ENCODE measurements at regions not wholly inside any gene's neighbourhood (a gene's known extent, or its start where the extent isn't known, plus 50 kb on each side); places are given as distances from the start of the nearest gene placed in this dataset.

- no peaks in the 10 kb centered on the region for H3K27me3 ChIP-seq (ENCODE audit: control insufficient read depth, insufficient read depth, low read length, poor library complexity, severe bottlenecking)
- WGBS, 2 experiments: 89 to 95% methylated on average over 1 of the region's 1 CpG
- no peaks in the 10 kb centered on the region for H3K4me1 ChIP-seq (ENCODE audit: control insufficient read depth, insufficient read depth, low read length)
Observed at GRCh38 chr2:34980689-34981088, 1374.9 kb upstream of the CRIM1 start.

GRCh38 chr2:34979148-34979547 is 1376.4 kb upstream of the CRIM1 start:
- Histone ChIP-seq H3K9me3 (ENCODE audit: control insufficient read depth, low read length) (no peaks in the 10 kb centered on the region), H3K27me3 (ENCODE audit: control insufficient read depth, insufficient read depth, low read length, poor library complexity, severe bottlenecking) (no peaks in the 10 kb centered on the region), H3K27ac (ENCODE audit: insufficient read depth, low read depth, low read length, poor library complexity, severe bottlenecking) (no peak overlapping the region), H3K4me1 (ENCODE audit: control insufficient read depth, insufficient read depth, low read length) (no peaks in the 10 kb centered on the region), H3K4me3 (ENCODE audit: insufficient read depth, low read depth, low read length) (no peak overlapping the region), H3K36me3 (ENCODE audit: control insufficient read depth, insufficient read depth, low read length) (no peaks in the 10 kb centered on the region)
- 95 to 96% methylated on average over 8 of the region's 8 CpGs for WGBS, 2 experiments

More at GRCh38 chr2:34980689-34981088, 1374.9 kb upstream of the CRIM1 start:
- Histone ChIP-seq H3K27ac (ENCODE audit: insufficient read depth, low read depth, low read length, poor library complexity, severe bottlenecking) (no peak overlapping the region), H3K4me3 (ENCODE audit: insufficient read depth, low read depth, low read length) (no peak overlapping the region), H3K36me3 (ENCODE audit: control insufficient read depth, insufficient read depth, low read length) (no peaks in the 10 kb centered on the region), H3K9me3 (ENCODE audit: control insufficient read depth, low read length) (no peaks in the 10 kb centered on the region)

DNA sequence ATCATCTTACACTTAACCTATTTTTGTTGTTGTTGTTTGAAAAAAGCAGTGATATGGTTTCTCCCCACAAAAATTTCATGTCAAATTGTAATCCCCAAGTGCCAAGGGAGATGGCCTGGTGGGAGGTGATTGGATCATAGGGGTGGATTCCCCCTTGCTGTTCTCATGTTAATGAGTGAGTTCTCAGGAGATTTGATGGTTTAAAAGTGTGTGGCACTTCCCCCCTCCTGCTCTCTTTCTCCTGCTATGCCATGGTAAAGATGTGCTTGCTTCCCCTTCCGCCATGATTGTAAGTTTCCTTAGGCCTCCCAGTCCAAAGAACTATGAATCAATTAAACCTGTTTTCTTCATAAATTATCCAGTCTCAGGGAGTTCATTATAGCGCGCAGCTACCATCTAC is 1362.7 kb upstream of the FAM98A start:
- H3K4me3 ChIP-seq (ENCODE audit: insufficient read depth, low read depth, low read length): no peak overlapping the region
- H3K27ac ChIP-seq (ENCODE audit: insufficient read depth, low read depth, low read length, poor library complexity, severe bottlenecking): no peak overlapping the region
- H3K9me3 ChIP-seq (ENCODE audit: control insufficient read depth, low read length): no peaks in the 10 kb centered on the region
- no peaks in the 10 kb centered on the region for H3K27me3 ChIP-seq (ENCODE audit: control insufficient read depth, insufficient read depth, low read length, poor library complexity, severe bottlenecking)
- WGBS, 2 experiments: 95 to 96% methylated on average over 3 of the region's 3 CpGs
- H3K4me1 ChIP-seq (ENCODE audit: control insufficient read depth, insufficient read depth, low read length): no peaks in the 10 kb centered on the region
- H3K36me3 ChIP-seq (ENCODE audit: control insufficient read depth, insufficient read depth, low read length): no peaks in the 10 kb centered on the region

DNA sequence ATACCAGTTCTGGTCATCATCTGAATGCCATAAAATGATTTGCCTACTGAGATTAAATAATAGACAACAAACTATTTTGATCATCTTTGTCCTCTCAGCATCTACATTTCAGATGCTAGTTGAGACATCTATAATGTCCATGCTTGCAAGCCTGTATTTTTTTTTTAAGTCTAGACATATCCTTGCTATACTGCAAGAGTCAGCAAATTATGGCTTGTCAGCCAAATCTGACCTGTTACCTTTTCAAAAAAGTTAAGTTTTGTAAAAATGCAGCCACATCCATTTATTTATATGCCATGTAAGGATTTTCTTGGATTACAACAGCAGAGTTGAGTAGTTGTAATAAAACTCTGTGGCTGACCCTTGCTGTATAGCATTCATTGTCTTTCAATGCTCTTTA is 1355.7 kb upstream of the FAM98A start:
- H3K27ac ChIP-seq (ENCODE audit: insufficient read depth, low read depth, low read length, poor library complexity, severe bottlenecking): no peak overlapping the region
- no peaks in the 10 kb centered on the region for H3K9me3 ChIP-seq (ENCODE audit: control insufficient read depth, low read length)
- no peaks in the 10 kb centered on the region for H3K27me3 ChIP-seq (ENCODE audit: control insufficient read depth, insufficient read depth, low read length, poor library complexity, severe bottlenecking)
- no peaks in the 10 kb centered on the region for H3K36me3 ChIP-seq (ENCODE audit: control insufficient read depth, insufficient read depth, low read length)
- no peaks in the 10 kb centered on the region for H3K4me1 ChIP-seq (ENCODE audit: control insufficient read depth, insufficient read depth, low read length)
- no peak overlapping the region for H3K4me3 ChIP-seq (ENCODE audit: insufficient read depth, low read depth, low read length)

DNA sequence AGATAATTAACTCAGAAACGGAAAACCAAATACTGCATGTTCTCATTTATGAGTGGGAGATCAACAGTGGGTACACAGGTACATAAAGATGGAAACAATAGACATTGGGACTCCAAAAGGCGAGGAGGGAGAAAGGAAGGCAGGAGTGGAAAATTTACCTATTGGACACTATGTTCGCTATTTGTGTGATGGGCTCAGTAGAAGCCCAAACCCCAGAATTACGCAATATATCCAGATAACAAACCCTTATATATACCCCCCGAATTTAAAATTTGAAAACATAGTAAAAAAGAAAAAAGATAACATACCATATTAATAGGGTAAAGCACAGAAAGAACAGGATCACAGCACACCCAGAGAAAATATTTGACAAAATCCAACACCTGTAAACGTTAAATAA is 1351.7 kb upstream of the FAM98A start:
- 75 to 87% methylated on average over 2 to 4 of the region's 6 CpGs for WGBS, 2 experiments
- H3K36me3 ChIP-seq (ENCODE audit: control insufficient read depth, insufficient read depth, low read length): no peaks in the 10 kb centered on the region
- no peaks in the 10 kb centered on the region for H3K9me3 ChIP-seq (ENCODE audit: control insufficient read depth, low read length)
- H3K27me3 ChIP-seq (ENCODE audit: control insufficient read depth, insufficient read depth, low read length, poor library complexity, severe bottlenecking): no peaks in the 10 kb centered on the region
- no peaks in the 10 kb centered on the region for H3K4me1 ChIP-seq (ENCODE audit: control insufficient read depth, insufficient read depth, low read length)
- no peak overlapping the region for H3K27ac ChIP-seq (ENCODE audit: insufficient read depth, low read depth, low read length, poor library complexity, severe bottlenecking)
- no peak overlapping the region for H3K4me3 ChIP-seq (ENCODE audit: insufficient read depth, low read depth, low read length)

GRCh38 chr2:34949316-34949715 is 1350.2 kb upstream of the FAM98A start:
- H3K27ac ChIP-seq (ENCODE audit: insufficient read depth, low read depth, low read length, poor library complexity, severe bottlenecking): no peak overlapping the region
- no peaks in the 10 kb centered on the region for H3K4me1 ChIP-seq (ENCODE audit: control insufficient read depth, insufficient read depth, low read length)
- no peaks in the 10 kb centered on the region for H3K27me3 ChIP-seq (ENCODE audit: control insufficient read depth, insufficient read depth, low read length, poor library complexity, severe bottlenecking)
- H3K36me3 ChIP-seq (ENCODE audit: control insufficient read depth, insufficient read depth, low read length): no peaks in the 10 kb centered on the region
- H3K4me3 ChIP-seq (ENCODE audit: insufficient read depth, low read depth, low read length): no peak overlapping the region
- H3K9me3 ChIP-seq (ENCODE audit: control insufficient read depth, low read length): no peaks in the 10 kb centered on the region
- WGBS, 2 experiments: 60 to 82% methylated on average over 1 of the region's 1 CpG

DNA sequence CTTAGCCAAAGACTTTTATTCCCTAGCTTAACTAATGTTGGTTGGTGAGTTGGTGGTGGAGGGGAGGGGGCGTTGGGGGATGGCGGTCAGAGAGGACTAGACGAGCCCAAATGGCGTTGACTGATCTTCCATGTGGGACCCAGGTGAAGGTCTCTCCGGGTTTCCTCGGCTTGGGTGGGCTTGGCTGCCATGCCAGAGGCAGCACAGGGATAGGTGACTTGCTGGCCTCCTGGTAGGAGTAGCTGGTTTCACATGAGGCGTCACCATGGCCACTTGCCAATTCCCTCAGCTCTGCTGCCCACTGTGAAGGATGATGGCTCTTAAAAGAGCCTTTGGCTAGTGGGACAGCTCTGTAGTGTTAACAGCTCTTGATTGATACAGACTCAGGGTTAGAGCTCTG is 1337.0 kb upstream of the FAM98A start:
- H3K27ac ChIP-seq (ENCODE audit: insufficient read depth, low read depth, low read length, poor library complexity, severe bottlenecking): no peak overlapping the region
- H3K4me3 ChIP-seq (ENCODE audit: insufficient read depth, low read depth, low read length): no peak overlapping the region
- 94 to 96% methylated on average over 7 of the region's 7 CpGs for WGBS, 2 experiments
- no peaks in the 10 kb centered on the region for H3K9me3 ChIP-seq (ENCODE audit: control insufficient read depth, low read length)
- no peaks in the 10 kb centered on the region for H3K36me3 ChIP-seq (ENCODE audit: control insufficient read depth, insufficient read depth, low read length)
- H3K27me3 ChIP-seq (ENCODE audit: control insufficient read depth, insufficient read depth, low read length, poor library complexity, severe bottlenecking): no peaks in the 10 kb centered on the region
- H3K4me1 ChIP-seq (ENCODE audit: control insufficient read depth, insufficient read depth, low read length): no peaks in the 10 kb centered on the region

GRCh38 chr2:34912084-34912483 is 1313.0 kb upstream of the FAM98A start:
- H3K4me1 ChIP-seq (ENCODE audit: control insufficient read depth, insufficient read depth, low read length): no peaks in the 10 kb centered on the region
- H3K27ac ChIP-seq (ENCODE audit: insufficient read depth, low read depth, low read length, poor library complexity, severe bottlenecking): no peak overlapping the region
- no peaks in the 10 kb centered on the region for H3K9me3 ChIP-seq (ENCODE audit: control insufficient read depth, low read length)
- H3K27me3 ChIP-seq (ENCODE audit: control insufficient read depth, insufficient read depth, low read length, poor library complexity, severe bottlenecking): no peaks in the 10 kb centered on the region
- no peak overlapping the region for H3K4me3 ChIP-seq (ENCODE audit: insufficient read depth, low read depth, low read length)
- 88% methylated on average over 1 of the region's 2 CpGs; no CpG with 5 or more reads in 1 of the 2 experiments for WGBS, 2 experiments
- H3K36me3 ChIP-seq (ENCODE audit: control insufficient read depth, insufficient read depth, low read length): no peaks in the 10 kb centered on the region

GRCh38 chr2:34909992-34910705 is 1311.0 kb upstream of the FAM98A start:
- no peaks in the 10 kb centered on the region for H3K36me3 ChIP-seq (ENCODE audit: control insufficient read depth, insufficient read depth, low read length)
- no peak overlapping the region for H3K27ac ChIP-seq (ENCODE audit: insufficient read depth, low read depth, low read length, poor library complexity, severe bottlenecking)
- 90 to 95% methylated on average over 2 to 4 of the region's 4 CpGs for WGBS, 2 experiments
- H3K27me3 ChIP-seq (ENCODE audit: control insufficient read depth, insufficient read depth, low read length, poor library complexity, severe bottlenecking): no peaks in the 10 kb centered on the region
- H3K4me3 ChIP-seq (ENCODE audit: insufficient read depth, low read depth, low read length): no peak overlapping the region
- no peaks in the 10 kb centered on the region for H3K9me3 ChIP-seq (ENCODE audit: control insufficient read depth, low read length)
- H3K4me1 ChIP-seq (ENCODE audit: control insufficient read depth, insufficient read depth, low read length): no peaks in the 10 kb centered on the region

- H3K27ac ChIP-seq (ENCODE audit: insufficient read depth, low read depth, low read length, poor library complexity, severe bottlenecking): no peak overlapping the region
- H3K36me3 ChIP-seq (ENCODE audit: control insufficient read depth, insufficient read depth, low read length): no peaks in the 10 kb centered on the region
- no peak overlapping the region for H3K4me3 ChIP-seq (ENCODE audit: insufficient read depth, low read depth, low read length)
- no peaks in the 10 kb centered on the region for H3K9me3 ChIP-seq (ENCODE audit: control insufficient read depth, low read length)
- 98 to 100% methylated on average over 1 to 2 of the region's 3 CpGs for WGBS, 2 experiments
- H3K4me1 ChIP-seq (ENCODE audit: control insufficient read depth, insufficient read depth, low read length): no peaks in the 10 kb centered on the region
- no peaks in the 10 kb centered on the region for H3K27me3 ChIP-seq (ENCODE audit: control insufficient read depth, insufficient read depth, low read length, poor library complexity, severe bottlenecking)
Observed at GRCh38 chr2:34907812-34908211, 1308.7 kb upstream of the FAM98A start.

GRCh38 chr2:34901739-34902138 is 1302.6 kb upstream of the FAM98A start:
- Histone ChIP-seq H3K36me3 (ENCODE audit: control insufficient read depth, insufficient read depth, low read length) (no peaks in the 10 kb centered on the region), H3K27me3 (ENCODE audit: control insufficient read depth, insufficient read depth, low read length, poor library complexity, severe bottlenecking) (no peaks in the 10 kb centered on the region), H3K4me3 (ENCODE audit: insufficient read depth, low read depth, low read length) (no peak overlapping the region), H3K9me3 (ENCODE audit: control insufficient read depth, low read length) (no peaks in the 10 kb centered on the region), H3K4me1 (ENCODE audit: control insufficient read depth, insufficient read depth, low read length) (no peaks in the 10 kb centered on the region), H3K27ac (ENCODE audit: insufficient read depth, low read depth, low read length, poor library complexity, severe bottlenecking) (no peak overlapping the region)
- WGBS, 2 experiments: 71 to 100% methylated on average over 1 of the region's 2 CpGs

All from ectodermal cell (in vitro differentiated cells).